ENCODE measurements at regions not wholly inside any gene's neighbourhood (a gene's known extent, or its start where the extent isn't known, plus 50 kb on each side); places are given as distances from the start of the nearest gene placed in this dataset.

GRCh38 chr11:130585545-130585944 lies 137.1 kb downstream of the ADAMTS15 start:
- DNase-seq: no peak
- Mint-ChIP-seq H3K4me1 (no peaks in the 10 kb centered on the region), H3K36me3 (no peaks in the 10 kb centered on the region), H3K4me3 (no peak overlapping the region), H3K27me3 (peaks cover 6% of the 10 kb centered on the region), H3K27ac (no peak overlapping the region), H3K9me3 (no peaks in the 10 kb centered on the region)
- CTCF ChIA-PET: no interaction called here

DNA sequence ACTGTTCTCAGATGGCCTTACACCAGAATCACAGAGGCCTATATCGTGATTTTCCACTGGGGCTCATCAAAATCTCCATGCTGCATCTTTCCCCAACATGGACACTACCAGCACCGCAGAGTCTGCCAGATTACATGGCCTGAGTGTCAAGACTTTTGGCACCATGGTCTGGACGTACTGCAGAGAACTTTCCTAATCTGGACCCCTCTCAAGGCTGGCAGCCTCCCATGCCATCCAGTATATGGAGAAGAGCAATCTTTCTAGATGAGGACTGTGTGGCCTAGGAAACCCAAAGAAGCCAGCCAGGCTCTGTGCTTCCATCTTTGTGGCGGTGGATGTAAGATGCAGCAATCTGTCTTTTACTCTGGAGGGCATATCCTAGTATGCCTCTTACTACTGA lies 139.2 kb downstream of the ADAMTS15 start:
- DNase-seq: no peak
- no peaks in the 10 kb centered on the region for H3K4me1 Mint-ChIP-seq
- peaks cover 7% of the 10 kb centered on the region for H3K27me3 Mint-ChIP-seq
- CTCF ChIA-PET: no interaction called here
- no peaks in the 10 kb centered on the region for H3K9me3 Mint-ChIP-seq
- no peak overlapping the region for H3K27ac Mint-ChIP-seq
- no peaks in the 10 kb centered on the region for H3K36me3 Mint-ChIP-seq
- H3K4me3 Mint-ChIP-seq: no peak overlapping the region

GRCh38 chr11:130588471-130588870 lies 140.0 kb downstream of the ADAMTS15 start:
- Mint-ChIP-seq H3K4me1 (no peaks in the 10 kb centered on the region), H3K4me3 (no peak overlapping the region), H3K27ac (no peak overlapping the region), H3K27me3 (peaks cover 10% of the 10 kb centered on the region), H3K9me3 (no peaks in the 10 kb centered on the region), H3K36me3 (no peaks in the 10 kb centered on the region)
- DNase-seq: no peak
- CTCF ChIA-PET: no interaction called here

DNA sequence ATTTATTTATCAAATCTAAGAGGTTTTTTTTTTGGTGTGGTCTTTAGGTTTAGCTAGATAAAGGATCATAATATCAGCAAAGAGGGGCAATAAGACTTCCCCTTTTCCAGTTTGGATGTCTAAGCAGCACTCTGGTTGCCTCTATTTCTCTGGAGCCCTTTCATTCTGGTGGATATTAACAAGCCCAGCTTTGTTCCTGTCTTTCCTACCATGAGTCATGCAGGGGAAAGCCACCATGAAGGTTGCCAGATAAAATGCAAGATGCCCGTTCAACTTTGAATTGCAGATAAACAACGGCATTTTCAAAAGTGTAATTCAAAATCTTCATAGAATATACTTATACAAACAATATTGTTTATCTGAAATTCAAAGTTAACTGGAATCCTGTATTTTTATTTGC lies 143.6 kb downstream of the ADAMTS15 start:
- CTCF ChIA-PET: no interaction called here
- H3K9me3 Mint-ChIP-seq: no peaks in the 10 kb centered on the region

GRCh38 chr11:130593064-130593463 lies 144.6 kb downstream of the ADAMTS15 start:
- no peaks in the 10 kb centered on the region for H3K36me3 Mint-ChIP-seq
- CTCF ChIA-PET: no interaction called here
- H3K4me1 Mint-ChIP-seq: no peaks in the 10 kb centered on the region
- DNase-seq: no peak
- no peak overlapping the region for H3K4me3 Mint-ChIP-seq
- H3K27me3 Mint-ChIP-seq: peaks cover 4% of the 10 kb centered on the region
- no peak overlapping the region for H3K27ac Mint-ChIP-seq
- no peaks in the 10 kb centered on the region for H3K9me3 Mint-ChIP-seq

More for the DNA sequence above, 143.6 kb downstream of the ADAMTS15 start:
- DNase-seq: no peak
- no peak overlapping the region for H3K4me3 Mint-ChIP-seq
- H3K27me3 Mint-ChIP-seq: peaks cover 4% of the 10 kb centered on the region
- H3K4me1 Mint-ChIP-seq: no peaks in the 10 kb centered on the region
- no peak overlapping the region for H3K27ac Mint-ChIP-seq
- no peaks in the 10 kb centered on the region for H3K36me3 Mint-ChIP-seq

DNA sequence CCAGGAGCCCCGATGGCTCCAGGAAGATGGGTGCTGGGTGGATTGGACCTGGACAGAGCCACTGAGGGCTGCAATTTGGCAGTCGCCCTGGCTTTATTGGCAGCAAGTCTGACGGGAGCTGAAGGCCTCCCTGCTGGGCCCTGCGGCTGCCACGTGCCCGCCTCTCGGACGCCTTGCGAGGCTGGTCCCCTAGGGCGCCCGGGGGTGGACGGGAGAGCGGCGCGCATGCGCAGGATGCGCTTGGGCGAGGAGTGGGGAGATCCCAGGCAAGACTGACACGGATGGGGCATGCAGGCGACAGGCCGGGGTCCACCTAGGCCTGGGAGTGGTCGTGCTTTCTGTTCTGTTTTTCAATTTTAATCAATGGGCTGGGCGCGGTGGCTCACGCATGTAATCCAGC lies 150.0 kb downstream of the ADAMTS15 start:
- DNase-seq: no peak
- Mint-ChIP-seq H3K27me3 (no peaks in the 10 kb centered on the region), H3K27ac (no peak overlapping the region), H3K4me3 (no peak overlapping the region), H3K4me1 (no peaks in the 10 kb centered on the region), H3K9me3 (no peaks in the 10 kb centered on the region), H3K36me3 (no peaks in the 10 kb centered on the region)
- CTCF ChIA-PET: no interaction called here

- H3K27me3 Mint-ChIP-seq: no peaks in the 10 kb centered on the region
- H3K27ac Mint-ChIP-seq: no peak overlapping the region
- no peak for DNase-seq
- CTCF ChIA-PET: no interaction called here
- H3K9me3 Mint-ChIP-seq: no peaks in the 10 kb centered on the region
- H3K4me3 Mint-ChIP-seq: no peak overlapping the region
- no peaks in the 10 kb centered on the region for H3K4me1 Mint-ChIP-seq
- H3K36me3 Mint-ChIP-seq: no peaks in the 10 kb centered on the region
Measured at GRCh38 chr11:130599073-130599654, 150.7 kb downstream of the ADAMTS15 start.

- H3K4me1 Mint-ChIP-seq: no peaks in the 10 kb centered on the region
- no peaks in the 10 kb centered on the region for H3K36me3 Mint-ChIP-seq
- no peaks in the 10 kb centered on the region for H3K9me3 Mint-ChIP-seq
- H3K27ac Mint-ChIP-seq: no peak overlapping the region
- no peak for DNase-seq
- CTCF ChIA-PET: no interaction called here
- H3K4me3 Mint-ChIP-seq: no peak overlapping the region
- no peaks in the 10 kb centered on the region for H3K27me3 Mint-ChIP-seq
Measured at GRCh38 chr11:130600139-130600538, 151.7 kb downstream of the ADAMTS15 start.

- CTCF ChIA-PET: no interaction called here
- DNase-seq: no peak
- Mint-ChIP-seq H3K27ac (no peak overlapping the region), H3K36me3 (no peaks in the 10 kb centered on the region), H3K27me3 (no peaks in the 10 kb centered on the region), H3K4me3 (no peak overlapping the region), H3K9me3 (no peaks in the 10 kb centered on the region), H3K4me1 (no peaks in the 10 kb centered on the region)
Measured at GRCh38 chr11:130600616-130601015, 152.2 kb downstream of the ADAMTS15 start.

- no peaks in the 10 kb centered on the region for H3K27me3 Mint-ChIP-seq
- no peak overlapping the region for H3K4me3 Mint-ChIP-seq
- H3K36me3 Mint-ChIP-seq: no peaks in the 10 kb centered on the region
- DNase-seq: no peak
- H3K27ac Mint-ChIP-seq: no peak overlapping the region
- H3K9me3 Mint-ChIP-seq: no peaks in the 10 kb centered on the region
- H3K4me1 Mint-ChIP-seq: no peaks in the 10 kb centered on the region
- CTCF ChIA-PET: no interaction called here
Measured at GRCh38 chr11:130601141-130601540, 152.7 kb downstream of the ADAMTS15 start.

DNA sequence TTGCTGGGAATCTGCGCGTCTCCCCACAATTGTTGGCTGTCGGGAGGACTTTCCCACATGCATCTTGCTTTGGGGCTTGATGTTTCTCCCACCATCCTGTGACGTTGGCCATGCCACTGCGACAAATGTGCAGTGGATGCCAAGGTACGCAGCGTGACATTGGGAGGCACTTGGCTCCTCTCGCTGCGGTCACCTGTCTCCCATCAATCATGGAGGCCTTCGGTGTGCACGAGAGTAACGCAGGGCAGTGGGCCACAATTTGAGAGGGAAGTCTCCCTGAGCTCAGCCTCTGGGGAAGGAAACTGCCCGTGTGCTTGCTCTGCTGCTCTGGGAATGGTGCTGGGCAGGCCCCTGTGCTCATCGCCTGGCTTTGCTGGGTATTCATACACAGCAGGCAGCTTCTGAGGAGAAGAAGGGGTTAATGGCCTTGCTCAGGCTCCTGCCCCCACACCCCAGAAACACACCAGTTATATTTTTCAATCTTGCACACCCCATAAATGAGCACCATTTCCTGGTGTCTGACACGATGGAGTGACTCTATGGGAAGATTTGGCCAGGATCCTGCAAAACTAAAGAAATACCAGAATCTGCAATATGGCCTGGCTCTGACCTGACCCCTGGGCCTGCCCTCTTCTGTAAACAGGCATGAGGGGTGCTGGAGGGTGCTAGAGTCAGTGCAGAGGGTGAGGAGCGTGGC lies 153.5 kb downstream of the ADAMTS15 start:
- CTCF ChIA-PET: no interaction called here
- no peak overlapping the region for H3K4me3 Mint-ChIP-seq
- no peak for DNase-seq
- no peaks in the 10 kb centered on the region for H3K36me3 Mint-ChIP-seq
- H3K27ac Mint-ChIP-seq: no peak overlapping the region
- H3K27me3 Mint-ChIP-seq: no peaks in the 10 kb centered on the region
- no peaks in the 10 kb centered on the region for H3K9me3 Mint-ChIP-seq
- no peaks in the 10 kb centered on the region for H3K4me1 Mint-ChIP-seq

GRCh38 chr11:130602641-130603334 lies 154.3 kb downstream of the ADAMTS15 start:
- Mint-ChIP-seq H3K27me3 (no peaks in the 10 kb centered on the region), H3K27ac (no peak overlapping the region), H3K9me3 (no peaks in the 10 kb centered on the region), H3K36me3 (no peaks in the 10 kb centered on the region), H3K4me1 (no peaks in the 10 kb centered on the region), H3K4me3 (no peak overlapping the region)
- DNase-seq: no peak
- CTCF ChIA-PET: no interaction called here

GRCh38 chr11:130603335-130603906 lies 155.0 kb downstream of the ADAMTS15 start:
- H3K4me3 Mint-ChIP-seq: no peak overlapping the region
- H3K9me3 Mint-ChIP-seq: no peaks in the 10 kb centered on the region
- CTCF ChIA-PET: no interaction called here
- peaks cover 3% of the 10 kb centered on the region for H3K27me3 Mint-ChIP-seq
- no peak for DNase-seq
- H3K36me3 Mint-ChIP-seq: no peaks in the 10 kb centered on the region
- H3K27ac Mint-ChIP-seq: no peak overlapping the region
- no peaks in the 10 kb centered on the region for H3K4me1 Mint-ChIP-seq

DNA sequence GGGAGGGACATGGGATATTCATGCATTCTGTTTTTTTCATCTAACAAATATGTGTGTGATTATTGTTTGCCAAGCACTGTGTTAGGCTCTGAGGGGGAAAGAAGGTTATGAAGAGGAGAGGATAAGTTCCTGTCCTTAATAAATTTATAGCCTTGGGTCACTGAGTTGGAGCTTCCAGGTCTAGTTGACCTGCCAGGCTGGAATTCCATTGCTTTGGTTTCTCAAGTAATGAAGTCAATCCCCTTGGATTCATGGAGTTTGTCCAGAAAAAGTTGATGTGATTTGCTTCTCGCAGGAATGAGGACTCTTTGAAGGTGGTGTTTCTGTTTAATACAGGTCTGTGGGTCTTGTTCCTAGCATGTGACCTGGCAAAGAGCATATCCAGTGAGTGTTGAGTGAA lies 156.2 kb downstream of the ADAMTS15 start:
- Mint-ChIP-seq H3K27ac (no peak overlapping the region), H3K4me1 (no peaks in the 10 kb centered on the region), H3K36me3 (no peaks in the 10 kb centered on the region), H3K9me3 (no peaks in the 10 kb centered on the region), H3K4me3 (no peak overlapping the region), H3K27me3 (peaks cover 3% of the 10 kb centered on the region)
- no peak for DNase-seq
- CTCF ChIA-PET: no interaction called here

- no peak overlapping the region for H3K4me3 Mint-ChIP-seq
- no peak overlapping the region for H3K27ac Mint-ChIP-seq
- DNase-seq: no peak
Measured at GRCh38 chr11:130606178-130606577, 157.7 kb downstream of the ADAMTS15 start.

More at GRCh38 chr11:130606178-130606577, 157.7 kb downstream of the ADAMTS15 start:
- CTCF ChIA-PET: no interaction called here
- Mint-ChIP-seq H3K27me3 (peaks cover 3% of the 10 kb centered on the region), H3K9me3 (no peaks in the 10 kb centered on the region), H3K4me1 (no peaks in the 10 kb centered on the region), H3K36me3 (no peaks in the 10 kb centered on the region)

Measured in activated naive CD4-positive, alpha-beta T cell treated with anti-CD3 and anti-CD28 coated beads, Interleukin-2, amount 10 ng/mL, durations not matched to agents 7 days and 5 days (primary cell).